NB4 (cell line): ENCODE measurements at regions not wholly inside any gene's neighbourhood (a gene's known extent, or its start where the extent isn't known, plus 50 kb on each side); places are given as distances from the start of the nearest gene placed in this dataset.

Experiments
- DNase-seq: peaks from one replicate; pipeline ENCODE4 v3.0.0; 2010; ENCODE audit warnings: low read depth
- H3K4me3 ChIP-seq: one replicate; pipeline ENCODE4 v1.5.1; 2011; ENCODE audit warnings: mild to moderate bottlenecking, low read depth, low read length, moderate library complexity
- CTCF ChIP-seq: IDR thresholded peaks from one replicate; pipeline ENCODE4 v1.5.1; 2012; ENCODE audit warnings: low read depth, low read length
- MAX ChIP-seq: IDR thresholded peaks from 2 replicates; pipeline ENCODE4 v1.6.1; 2011; ENCODE audit warnings: low read depth, low read length
- MYC ChIP-seq: IDR thresholded peaks from 2 replicates; pipeline ENCODE4 v1.6.1; 2011; ENCODE audit warnings: low read depth, low read length
- POLR2A ChIP-seq: IDR thresholded peaks from 2 replicates; pipeline ENCODE4 v1.6.1; 2011; ENCODE audit warnings: mild to moderate bottlenecking; ENCODE audit not compliant: insufficient read length; ENCODE audit errors: extremely low read depth

GRCh38 chr7:84677117-84677732 lies 482.6 kb upstream of the SEMA3A start:
- TF ChIP-seq MAX (no peak), MYC (no peak), CTCF (no peak), POLR2A (no peak)
- H3K4me3 ChIP-seq, result no peak overlapping the region
- no peak for DNase-seq

GRCh38 chr7:84675633-84676034 lies 481.0 kb upstream of the SEMA3A start:
- no peak for DNase-seq
- TF ChIP-seq POLR2A (no peak), MAX (no peak), MYC (no peak), CTCF (no peak)
- H3K4me3 ChIP-seq, result no peak overlapping the region

GRCh38 chr7:84674236-84674913 lies 479.8 kb upstream of the SEMA3A start:
- TF ChIP-seq POLR2A, result no peak
- no peak for TF ChIP-seq MYC
- no peak for TF ChIP-seq MAX
- no peak for TF ChIP-seq CTCF
- DNase-seq, result no peak
- H3K4me3 ChIP-seq, result no peak overlapping the region

GRCh38 chr7:84669177-84669732 lies 474.7 kb upstream of the SEMA3A start:
- TF ChIP-seq CTCF, result no peak
- no peak for TF ChIP-seq MYC
- no peak for TF ChIP-seq MAX
- TF ChIP-seq POLR2A, result no peak
- DNase-seq, result no peak
- no peak overlapping the region for H3K4me3 ChIP-seq

- TF ChIP-seq MAX (no peak), MYC (no peak), POLR2A (no peak)
- DNase-seq, result no peak
- no peak overlapping the region for H3K4me3 ChIP-seq
These were observed 473.5 kb upstream of the SEMA3A start for GRCh38 chr7:84668116-84668515.

GRCh38 chr7:84666651-84667050 lies 472.1 kb upstream of the SEMA3A start:
- no peak for TF ChIP-seq MAX
- TF ChIP-seq MYC, result no peak
- TF ChIP-seq CTCF, result no peak
- no peak for TF ChIP-seq POLR2A
- no peak overlapping the region for H3K4me3 ChIP-seq
- DNase-seq, result no peak
